ENCODE measurements at regions not wholly inside any gene's neighbourhood (a gene's known extent, or its start where the extent isn't known, plus 50 kb on each side); places are given as distances from the start of the nearest gene placed in this dataset.

DNA sequence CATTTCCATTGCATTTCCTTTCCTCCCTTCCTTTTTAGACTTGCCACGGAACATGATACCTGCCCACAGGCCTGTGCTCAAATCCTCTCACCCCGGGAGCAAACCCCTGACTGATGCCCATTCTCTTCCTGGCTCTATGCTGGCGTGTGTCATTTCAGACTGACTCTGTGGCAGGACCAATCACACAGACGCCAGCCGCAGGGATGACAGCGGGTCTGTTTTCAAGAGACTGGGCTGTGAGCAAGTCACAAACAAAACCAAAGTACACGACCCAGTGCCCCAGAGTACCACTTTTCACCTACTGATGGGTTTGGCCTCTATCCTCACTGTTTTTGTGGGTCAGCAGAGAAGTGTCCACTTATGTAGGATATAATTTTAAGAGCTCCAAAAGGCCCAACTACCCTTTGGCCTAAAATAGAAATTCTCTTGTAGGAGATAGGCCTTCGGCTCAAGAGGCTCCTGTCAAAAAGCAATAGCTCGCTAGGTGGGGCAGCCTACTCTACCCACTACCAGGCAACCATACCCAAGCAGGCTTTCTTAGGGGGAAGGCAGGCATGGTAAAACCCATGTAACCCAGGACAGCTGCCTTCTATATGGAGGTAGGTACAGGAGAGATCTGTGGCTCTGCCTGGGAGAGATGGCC, 215.7 kb downstream of the CDC5L start:
- no peaks in the 10 kb centered on the region for H3K79me2 ChIP-seq (ENCODE audit: insufficient read depth, low read depth)
- H3K27ac ChIP-seq: no peak overlapping the region
- H3K9ac ChIP-seq: no peak overlapping the region
- no peak overlapping the region for H3K4me3 ChIP-seq (IDR thresholded peaks at IDR 0.05; ENCODE audit: insufficient read depth, low read depth, low read length)
- H2AFZ ChIP-seq (ENCODE audit: low read depth): no peak overlapping the region
- TF ChIP-seq, protein P1, sequence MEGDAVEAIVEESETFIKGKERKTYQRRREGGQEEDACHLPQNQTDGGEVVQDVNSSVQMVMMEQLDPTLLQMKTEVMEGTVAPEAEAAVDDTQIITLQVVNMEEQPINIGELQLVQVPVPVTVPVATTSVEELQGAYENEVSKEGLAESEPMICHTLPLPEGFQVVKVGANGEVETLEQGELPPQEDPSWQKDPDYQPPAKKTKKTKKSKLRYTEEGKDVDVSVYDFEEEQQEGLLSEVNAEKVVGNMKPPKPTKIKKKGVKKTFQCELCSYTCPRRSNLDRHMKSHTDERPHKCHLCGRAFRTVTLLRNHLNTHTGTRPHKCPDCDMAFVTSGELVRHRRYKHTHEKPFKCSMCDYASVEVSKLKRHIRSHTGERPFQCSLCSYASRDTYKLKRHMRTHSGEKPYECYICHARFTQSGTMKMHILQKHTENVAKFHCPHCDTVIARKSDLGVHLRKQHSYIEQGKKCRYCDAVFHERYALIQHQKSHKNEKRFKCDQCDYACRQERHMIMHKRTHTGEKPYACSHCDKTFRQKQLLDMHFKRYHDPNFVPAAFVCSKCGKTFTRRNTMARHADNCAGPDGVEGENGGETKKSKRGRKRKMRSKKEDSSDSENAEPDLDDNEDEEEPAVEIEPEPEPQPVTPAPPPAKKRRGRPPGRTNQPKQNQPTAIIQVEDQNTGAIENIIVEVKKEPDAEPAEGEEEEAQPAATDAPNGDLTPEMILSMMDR (conservative IDR thresholded peaks at IDR 0.05; ENCODE audit: low read depth, low read length): no peak
- peaks cover 11% of the 10 kb centered on the region for H3K4me1 ChIP-seq (ENCODE audit: low read depth, poor library complexity, severe bottlenecking)
- no peaks in the 10 kb centered on the region for H4K20me1 ChIP-seq (ENCODE audit: insufficient read depth)
- no peaks in the 10 kb centered on the region for H3K27me3 ChIP-seq (ENCODE audit: insufficient read depth, low read depth)
- no peaks in the 10 kb centered on the region for H3K36me3 ChIP-seq (ENCODE audit: insufficient read depth)
- no peak overlapping the region for H3K4me2 ChIP-seq

DNA sequence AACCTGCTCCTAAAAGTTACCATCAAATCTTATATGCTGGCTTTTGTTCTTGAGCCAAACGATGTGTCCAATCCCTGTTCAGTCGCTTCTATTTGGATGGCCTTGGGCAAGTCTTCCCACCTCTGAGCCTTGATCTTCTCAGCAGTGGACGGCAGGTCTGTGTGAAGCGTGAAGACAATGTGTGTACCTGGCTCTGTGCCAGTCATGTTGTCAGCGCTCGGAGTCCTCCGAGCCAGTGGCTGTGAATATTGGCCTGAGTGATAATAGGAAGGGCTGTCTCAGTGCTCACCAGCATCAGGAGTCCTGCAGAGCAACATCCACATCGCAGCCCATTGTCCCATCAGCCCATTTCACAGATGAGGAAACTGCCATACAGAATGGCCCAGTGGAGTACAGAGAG, 219.0 kb downstream of the CDC5L start:
- no peaks in the 10 kb centered on the region for H3K27me3 ChIP-seq (ENCODE audit: insufficient read depth, low read depth)
- H3K36me3 ChIP-seq (ENCODE audit: insufficient read depth): no peaks in the 10 kb centered on the region
- no peaks in the 10 kb centered on the region for H3K4me1 ChIP-seq (ENCODE audit: low read depth, poor library complexity, severe bottlenecking)
- H3K79me2 ChIP-seq (ENCODE audit: insufficient read depth, low read depth): no peaks in the 10 kb centered on the region
- H3K27ac ChIP-seq: no peak overlapping the region
- no peak overlapping the region for H3K4me2 ChIP-seq
- no peak overlapping the region for H3K4me3 ChIP-seq (IDR thresholded peaks at IDR 0.05; ENCODE audit: insufficient read depth, low read depth, low read length)
- H2AFZ ChIP-seq (ENCODE audit: low read depth): no peak overlapping the region
- H3K9ac ChIP-seq: no peak overlapping the region
- H4K20me1 ChIP-seq (ENCODE audit: insufficient read depth): no peaks in the 10 kb centered on the region
- TF ChIP-seq, protein P1 (conservative IDR thresholded peaks at IDR 0.05; ENCODE audit: low read depth, low read length): no peak

DNA sequence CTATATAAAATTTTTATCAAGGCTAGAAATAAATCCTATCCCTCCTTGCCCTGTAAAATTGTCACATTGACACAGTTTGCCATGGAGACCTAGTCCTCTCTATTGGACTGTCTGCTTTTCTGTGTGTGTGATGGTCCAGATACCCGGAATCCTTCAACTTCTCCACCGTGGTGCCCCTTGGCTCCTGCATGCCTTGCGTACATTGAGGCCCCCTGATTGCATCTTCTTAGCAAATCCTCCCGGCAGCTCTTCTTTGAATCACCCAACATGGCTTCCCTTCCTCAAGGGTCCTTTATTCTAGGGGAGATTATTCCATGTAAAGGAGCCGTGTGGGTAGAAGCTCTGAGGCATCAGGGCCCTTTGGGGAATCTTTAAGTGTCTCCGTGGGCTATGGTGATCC, 219.5 kb downstream of the CDC5L start:
- Histone ChIP-seq H3K27me3 (ENCODE audit: insufficient read depth, low read depth) (no peaks in the 10 kb centered on the region), H3K4me2 (no peak overlapping the region), H3K79me2 (ENCODE audit: insufficient read depth, low read depth) (no peaks in the 10 kb centered on the region), H3K27ac (no peak overlapping the region), H4K20me1 (ENCODE audit: insufficient read depth) (no peaks in the 10 kb centered on the region), H3K36me3 (ENCODE audit: insufficient read depth) (no peaks in the 10 kb centered on the region), H3K4me3 (IDR thresholded peaks at IDR 0.05; ENCODE audit: insufficient read depth, low read depth, low read length) (no peak overlapping the region), H3K9ac (no peak overlapping the region), H3K4me1 (ENCODE audit: low read depth, poor library complexity, severe bottlenecking) (no peaks in the 10 kb centered on the region), H2AFZ (ENCODE audit: low read depth) (no peak overlapping the region)
- TF ChIP-seq, protein P1 (conservative IDR thresholded peaks at IDR 0.05; ENCODE audit: low read depth, low read length): no peak

DNA sequence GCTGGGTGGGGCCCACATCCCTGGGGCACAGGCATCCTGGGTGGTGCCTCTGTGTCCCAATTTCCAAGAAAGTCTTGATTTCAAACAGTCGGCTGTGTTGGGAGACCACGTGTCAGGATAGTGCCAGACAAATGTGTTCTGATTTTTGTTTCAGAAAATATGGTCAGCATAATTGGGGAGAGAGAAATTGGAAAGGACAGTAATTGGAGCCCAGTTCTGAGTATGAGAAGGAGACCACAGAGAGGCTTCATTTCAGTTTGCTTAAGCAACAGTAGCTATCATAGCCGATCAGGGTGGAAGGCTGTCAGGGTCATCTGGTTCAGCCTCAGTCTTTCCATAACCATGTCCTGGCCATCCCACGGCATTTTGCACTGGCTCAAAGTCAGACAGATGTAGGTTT, 220.7 kb downstream of the CDC5L start:
- TF ChIP-seq, protein P1 (conservative IDR thresholded peaks at IDR 0.05; ENCODE audit: low read depth, low read length): no peak

More for the DNA sequence above, 220.7 kb downstream of the CDC5L start:
- H3K9ac ChIP-seq: no peak overlapping the region
- H3K27me3 ChIP-seq (ENCODE audit: insufficient read depth, low read depth): no peaks in the 10 kb centered on the region
- no peaks in the 10 kb centered on the region for H3K4me1 ChIP-seq (ENCODE audit: low read depth, poor library complexity, severe bottlenecking)
- no peaks in the 10 kb centered on the region for H3K79me2 ChIP-seq (ENCODE audit: insufficient read depth, low read depth)
- H3K36me3 ChIP-seq (ENCODE audit: insufficient read depth): no peaks in the 10 kb centered on the region
- H3K4me2 ChIP-seq: no peak overlapping the region
- H4K20me1 ChIP-seq (ENCODE audit: insufficient read depth): no peaks in the 10 kb centered on the region
- no peak overlapping the region for H3K4me3 ChIP-seq (IDR thresholded peaks at IDR 0.05; ENCODE audit: insufficient read depth, low read depth, low read length)
- H2AFZ ChIP-seq (ENCODE audit: low read depth): no peak overlapping the region
- H3K27ac ChIP-seq: no peak overlapping the region

All from KMS-11 (cell line).